Stimulated activated naive CD8-positive, alpha-beta T cell treated with anti-CD3 and anti-CD28 coated beads, Interleukin-15, Interleukin-2, amounts not matched to agents 100 U/mL and 50 U/mL, for 24 hours (primary cell): ENCODE measurements at regions not wholly inside any gene's neighbourhood (a gene's known extent, or its start where the extent isn't known, plus 50 kb on each side); places are given as distances from the start of the nearest gene placed in this dataset.
"Not testable (repeated sequence)": the region's sequence is repeated elsewhere in the genome, so short reads cannot be mapped to it uniquely, and the experiment has no call there.

Experiments
- ATAC-seq: fragments of 150-1000 bp; cut with Tn5 transposase; one replicate; pipeline ENCODE4 v1.10.0; 2021
- DNase-seq: peaks from one replicate; pipeline ENCODE4 v3.0.0; 2021

DNA sequence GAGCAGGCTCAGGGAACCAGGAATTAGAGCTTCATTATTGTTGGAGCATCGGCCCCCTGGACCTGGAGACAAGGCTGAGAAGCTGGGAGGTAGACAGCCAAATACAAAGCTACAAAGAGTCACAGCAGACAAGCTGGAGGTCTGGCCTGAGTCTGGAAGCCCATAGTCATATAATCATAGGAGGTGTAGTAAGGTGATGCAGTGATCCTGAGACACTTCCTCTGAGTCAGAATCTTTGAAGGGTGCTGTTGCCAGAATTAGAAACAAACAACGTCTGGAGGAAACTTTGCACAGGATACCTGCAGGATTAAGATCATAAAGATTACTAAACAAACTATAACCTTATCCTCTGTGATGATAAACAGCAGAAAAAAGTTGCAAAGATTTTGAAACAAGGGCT lies 213.8 kb downstream of the DSC3 start:
- DNase-seq (no peak), ATAC-seq (no peak)

DNA sequence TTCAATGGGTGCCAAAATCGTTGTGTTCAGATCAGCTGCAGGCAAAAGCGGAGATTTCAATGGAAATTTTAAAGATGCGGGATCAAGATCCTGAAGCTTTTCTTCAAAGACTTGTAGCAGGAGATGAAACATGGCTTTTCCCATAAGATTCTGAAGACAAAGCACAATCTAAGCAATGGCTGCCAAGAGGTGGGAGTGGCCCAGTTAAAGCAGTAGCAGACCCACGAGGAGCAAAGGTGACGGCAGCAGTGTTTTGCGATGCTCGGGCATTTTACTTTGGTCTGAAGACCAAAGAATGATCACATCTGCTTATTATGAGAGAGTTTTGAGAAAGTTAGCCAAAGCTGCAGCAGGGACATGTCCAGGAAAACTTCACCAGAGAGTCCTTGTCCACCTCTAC lies 222.9 kb downstream of the DSC3 start:
- no peak for DNase-seq

DNA sequence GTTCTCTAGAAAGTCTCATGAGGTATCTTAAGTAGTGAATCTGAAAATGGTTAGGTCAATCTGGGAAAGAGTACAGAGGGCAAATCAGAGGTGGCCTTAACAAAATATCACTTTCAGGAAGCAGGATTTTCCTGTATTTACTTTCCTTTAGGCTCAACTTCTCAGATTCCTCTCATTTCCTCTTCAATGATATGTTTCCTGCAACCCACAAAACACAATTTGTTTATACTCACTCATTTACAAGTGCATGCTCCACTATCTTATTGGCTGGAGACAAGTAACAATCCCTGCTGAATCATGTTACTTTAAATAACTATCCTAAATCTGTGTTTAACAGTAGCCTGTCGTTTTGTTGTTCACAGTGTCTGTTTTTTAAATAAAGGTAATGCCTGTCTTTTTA lies 228.1 kb downstream of the DSC3 start:
- ATAC-seq = no peak
- DNase-seq = no peak

More for the DNA sequence above, 222.9 kb downstream of the DSC3 start:
- ATAC-seq = no peak

DNA sequence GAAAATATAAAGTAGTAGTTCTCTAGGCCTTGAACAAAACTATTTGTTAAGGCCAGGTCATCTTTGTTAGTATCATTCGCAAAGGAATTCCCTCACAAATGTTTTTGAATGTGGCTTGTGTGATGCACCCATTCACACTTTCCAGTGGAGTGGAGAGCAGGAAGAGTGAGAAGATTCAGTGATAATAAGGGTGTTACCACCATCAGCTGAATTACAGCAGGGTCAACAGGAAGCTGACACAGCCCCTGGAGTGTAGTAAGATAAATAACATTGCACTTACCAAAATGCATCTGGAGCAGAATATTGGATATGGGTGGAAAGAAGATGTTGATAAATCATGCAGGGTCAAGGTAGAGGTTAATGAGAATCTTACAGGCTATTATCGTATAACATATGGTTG lies 231.0 kb downstream of the DSC3 start:
- no peak for ATAC-seq
- DNase-seq = no peak

DNA sequence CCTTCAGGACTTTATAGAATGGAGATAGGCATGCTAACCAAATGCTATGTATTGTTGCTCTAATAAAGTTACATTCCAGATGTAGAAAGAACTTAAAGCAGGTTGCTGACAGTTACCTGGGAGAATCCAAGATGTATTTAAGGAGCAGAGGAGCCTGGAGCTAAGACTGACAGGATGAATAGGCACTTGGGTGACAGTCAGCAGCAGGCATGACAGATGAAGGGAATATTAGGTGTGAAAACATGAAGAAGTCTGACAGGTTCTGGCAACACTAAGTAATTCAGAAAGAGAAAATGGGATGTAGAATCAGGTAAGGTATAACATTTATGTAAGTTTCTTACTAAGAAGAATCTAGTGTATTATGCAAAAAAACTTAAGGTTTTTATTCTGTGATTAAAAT lies 232.0 kb downstream of the DSC3 start:
- no peak for DNase-seq
- ATAC-seq = no peak

DNA sequence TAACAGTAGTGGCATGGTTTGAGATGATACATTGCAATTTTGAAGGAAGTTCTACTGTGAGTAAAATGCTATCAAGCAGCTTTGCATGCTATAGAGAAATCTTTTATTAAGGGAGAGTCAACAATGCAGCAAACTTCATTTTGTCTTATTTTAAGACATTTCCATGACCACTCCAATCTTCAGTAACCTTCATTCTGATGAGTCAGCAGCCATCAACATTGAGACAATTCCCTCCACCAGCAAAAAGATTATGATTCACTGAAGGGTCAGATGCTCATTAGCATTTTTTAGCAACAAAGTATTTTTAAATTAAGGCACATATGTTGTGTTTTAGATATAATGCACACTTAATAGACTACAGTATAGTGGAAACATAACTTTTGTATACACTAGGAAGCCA lies 235.7 kb downstream of the DSC3 start:
- ATAC-seq = no peak
- no peak for DNase-seq

DNA sequence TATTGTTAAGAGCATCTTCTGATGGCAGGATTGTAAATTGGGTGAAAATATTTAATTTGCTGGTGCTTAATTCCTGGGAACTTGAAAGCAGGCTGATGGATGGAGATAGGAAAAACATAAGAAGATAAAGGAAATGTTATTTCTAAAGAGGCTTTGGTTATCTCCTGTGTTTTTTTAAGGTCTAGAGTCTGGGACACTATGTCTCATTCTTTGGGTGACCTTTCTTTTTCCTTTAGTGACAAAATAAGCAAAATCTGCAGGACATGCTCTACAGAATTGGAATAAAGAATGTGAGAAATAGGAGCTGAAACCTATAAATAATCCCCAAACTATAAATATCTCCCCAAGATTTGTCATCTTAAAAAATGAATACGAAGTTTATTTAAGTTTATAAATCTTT lies 241.7 kb downstream of the DSC3 start:
- ATAC-seq (no peak), DNase-seq (no peak)

DNA sequence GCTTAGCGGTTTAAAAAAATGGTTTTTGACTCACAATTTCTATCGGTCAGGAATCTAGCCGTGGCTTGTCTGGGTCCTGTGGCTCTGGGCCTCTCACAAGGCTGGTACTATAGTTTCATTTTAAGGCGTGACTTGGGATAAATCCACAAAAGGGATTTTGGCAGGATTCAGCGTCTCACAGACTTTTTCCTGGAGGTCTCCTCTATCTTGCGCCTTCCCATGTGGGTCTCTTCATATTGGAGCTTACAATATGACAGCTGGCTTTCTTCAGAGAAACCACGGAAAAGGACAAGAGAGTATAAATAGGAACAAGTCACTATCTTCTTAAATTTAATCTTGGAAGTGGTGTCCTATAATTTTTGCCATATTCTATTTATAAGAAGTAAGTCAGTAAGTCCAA lies 250.5 kb downstream of the DSC3 start:
- DNase-seq = no peak
- no peak for ATAC-seq

DNA sequence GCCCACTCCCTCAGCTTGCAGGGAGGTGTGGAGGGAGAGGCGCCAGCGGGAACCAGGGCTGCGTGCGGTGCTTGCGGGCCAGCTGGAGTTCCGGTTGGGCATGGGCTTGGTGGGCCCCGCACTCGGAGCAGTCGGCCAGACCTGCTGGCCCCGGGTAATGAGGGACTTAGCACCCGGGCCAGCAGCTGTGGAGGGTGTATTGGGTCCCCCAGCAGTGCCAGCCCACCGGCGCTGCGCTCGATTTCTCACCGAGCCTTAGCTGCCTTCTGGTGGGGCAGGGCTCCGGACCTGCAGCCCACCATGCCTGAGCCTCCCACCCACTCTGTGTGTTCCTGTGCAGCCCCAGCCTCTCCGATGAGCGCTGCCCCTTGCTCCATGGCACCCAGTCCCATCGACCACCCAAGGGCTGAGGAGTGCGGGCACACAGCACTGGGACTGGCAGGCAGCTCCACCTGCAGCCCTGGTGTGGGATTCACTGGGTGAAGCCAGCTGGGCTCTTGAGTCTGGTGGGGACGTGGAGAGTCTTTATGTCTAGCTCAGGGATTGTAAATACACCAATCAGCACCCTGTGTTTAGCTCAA lies 254.0 kb downstream of the DSC3 start:
- ATAC-seq, DNase-seq: not testable (repeated sequence)

DNA sequence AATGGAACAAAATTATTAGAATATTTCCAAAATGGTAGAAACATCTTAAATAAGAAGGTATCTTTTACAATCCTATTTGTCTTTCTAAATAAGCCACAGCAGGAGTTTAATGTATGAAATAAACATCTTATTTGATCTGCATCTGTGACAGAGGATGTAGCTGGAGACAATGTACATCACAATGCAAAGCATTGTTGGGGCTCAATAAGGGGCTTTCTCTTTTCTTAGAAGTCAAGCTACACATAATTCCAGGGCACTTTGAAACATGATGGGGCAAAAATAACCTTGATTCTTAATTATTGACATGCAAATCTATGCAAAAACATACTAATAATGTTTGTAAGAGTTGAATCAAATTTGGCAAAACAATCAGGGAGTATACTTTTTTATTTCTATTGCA lies 255.1 kb downstream of the DSC3 start:
- ATAC-seq (no peak), DNase-seq (no peak)

DNA sequence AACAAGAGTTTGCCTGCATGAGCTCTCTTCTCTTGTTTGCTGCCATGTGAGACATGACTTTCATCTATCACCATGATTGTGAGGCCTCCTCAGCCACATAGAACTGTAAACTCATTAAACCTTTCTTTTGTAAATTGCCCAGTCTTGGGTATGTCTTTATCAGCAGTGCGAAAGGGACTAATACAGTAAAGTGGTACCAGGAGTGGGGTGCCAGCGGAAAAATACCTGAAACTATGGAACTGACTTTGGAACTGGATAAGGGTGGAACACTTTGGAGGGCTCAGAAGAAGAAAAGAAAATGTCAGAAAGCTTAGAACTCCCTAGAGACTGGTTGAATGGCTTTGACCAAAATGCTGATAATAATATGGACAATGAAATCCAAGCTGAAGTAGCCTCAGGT lies 260.9 kb downstream of the DSC3 start:
- no peak for DNase-seq
- ATAC-seq = no peak

DNA sequence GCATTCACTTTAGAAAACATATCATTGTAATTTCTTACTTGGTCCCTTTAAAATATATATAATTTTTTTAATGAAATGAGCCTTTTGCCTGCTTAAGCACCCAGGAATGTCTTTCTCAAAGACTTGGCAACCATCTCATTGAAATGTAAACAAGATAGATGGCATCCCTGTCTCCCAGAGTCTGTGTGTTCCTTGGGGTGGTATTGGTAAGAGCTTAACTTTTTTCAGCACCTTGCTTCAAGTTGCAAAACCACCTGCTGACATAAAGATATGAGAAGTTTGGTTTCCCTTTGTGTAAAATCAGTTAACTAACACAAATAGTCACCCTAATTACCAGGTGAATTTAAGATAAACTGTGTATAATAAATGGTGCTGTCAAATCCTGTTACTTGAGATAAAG lies 266.9 kb downstream of the DSC3 start:
- DNase-seq (no peak), ATAC-seq (no peak)

DNA sequence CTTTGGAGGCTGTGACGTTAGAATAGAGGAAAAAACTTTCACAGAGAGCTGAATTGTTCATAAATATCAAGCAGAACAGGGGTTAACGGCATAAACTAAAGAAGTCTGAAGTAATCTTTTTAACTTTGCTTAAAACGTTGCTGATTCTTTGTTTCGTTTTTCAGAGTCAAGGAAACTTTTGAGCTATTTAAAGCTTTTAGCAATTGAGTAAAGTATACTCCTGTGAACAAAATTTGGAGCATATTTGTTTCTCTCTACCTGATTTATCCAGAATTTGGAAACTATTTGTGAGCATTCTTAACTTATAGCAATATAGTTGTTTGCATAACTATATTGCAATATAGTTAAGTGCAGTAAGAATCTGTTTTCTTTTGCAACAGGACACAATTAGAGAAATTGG lies 270.4 kb downstream of the DSC3 start:
- ATAC-seq, DNase-seq: not testable (repeated sequence)

DNA sequence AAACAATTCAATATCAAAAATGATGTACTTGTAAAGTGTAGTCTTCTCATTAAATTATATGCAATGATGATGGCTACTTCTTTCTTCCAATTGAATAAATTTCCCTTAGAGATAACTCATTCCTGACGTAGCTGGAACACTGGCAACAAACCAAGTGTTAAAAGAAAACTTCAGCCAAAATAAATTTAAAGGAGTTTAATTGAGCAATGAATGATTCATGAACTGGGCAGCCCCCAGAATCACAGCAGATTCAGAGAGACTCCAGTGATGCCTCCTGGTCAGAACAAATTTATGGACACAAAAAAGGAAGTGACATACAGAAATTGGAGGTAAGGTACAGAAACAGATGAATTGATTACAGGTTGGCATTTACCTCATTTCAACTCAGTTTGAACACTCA lies 276.5 kb downstream of the DSC3 start:
- ATAC-seq (no peak), DNase-seq (no peak)

DNA sequence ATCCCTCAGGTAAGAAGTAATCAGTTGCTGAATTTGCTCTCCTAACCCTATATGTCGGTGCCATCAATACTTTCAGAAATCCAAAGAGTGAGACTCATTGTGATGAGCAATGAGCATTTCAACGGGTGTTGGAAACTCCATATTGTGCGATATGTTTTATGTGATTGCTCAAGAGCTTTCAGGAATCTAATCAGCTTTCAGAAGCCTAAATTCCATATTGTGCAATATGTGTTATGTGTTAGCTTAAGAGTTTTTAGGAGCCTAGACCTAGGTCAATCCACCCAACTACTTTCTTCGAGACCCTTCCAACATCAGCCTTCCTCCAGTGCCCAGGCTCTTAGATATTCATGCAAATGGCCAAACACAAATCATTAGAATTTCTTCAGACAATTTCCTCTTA lies 277.3 kb downstream of the DSC3 start:
- ATAC-seq (no peak), DNase-seq (no peak)

DNA sequence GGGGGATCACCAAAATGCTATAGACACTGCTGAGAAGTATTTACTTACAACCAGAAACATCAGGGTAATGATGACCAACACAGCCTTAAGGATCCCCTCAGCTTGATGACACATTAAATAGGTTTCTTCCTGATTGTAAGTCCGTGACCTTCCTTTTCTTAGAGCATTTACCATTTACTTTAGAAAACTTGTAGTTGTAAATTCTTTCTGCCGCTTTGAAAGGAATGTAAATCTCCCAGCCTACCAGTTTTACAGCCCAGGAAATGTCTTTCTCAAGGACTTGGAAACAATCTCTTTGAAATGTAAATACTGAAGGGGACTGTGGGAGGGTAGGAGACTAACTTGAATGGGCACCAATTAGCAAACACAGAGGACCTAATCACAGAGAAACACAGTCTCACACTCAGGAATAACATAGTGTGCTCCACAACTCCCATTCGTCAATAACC lies 278.6 kb downstream of the DSC3 start:
- no peak for ATAC-seq

DNA sequence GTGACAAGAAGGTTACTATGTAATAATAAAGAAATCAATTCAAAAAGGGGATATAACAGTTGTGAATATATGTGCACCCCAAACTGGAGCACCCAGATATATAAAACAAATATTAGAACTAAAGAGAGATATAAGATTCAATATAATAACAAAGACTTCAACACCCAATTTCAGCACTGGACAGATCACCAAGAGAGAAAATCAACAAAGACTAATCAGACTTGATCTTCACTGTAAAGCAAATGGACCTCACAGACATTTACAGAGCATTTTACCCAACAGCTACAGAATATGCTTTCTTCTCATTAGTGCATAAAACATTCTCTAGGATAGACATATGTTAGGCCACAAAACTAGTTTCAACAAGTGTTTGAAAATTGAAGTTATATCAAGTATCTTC lies 287.7 kb downstream of the DSC3 start:
- no peak for ATAC-seq
- DNase-seq = no peak

More for the DNA sequence above, 278.6 kb downstream of the DSC3 start:
- DNase-seq = no peak

DNA sequence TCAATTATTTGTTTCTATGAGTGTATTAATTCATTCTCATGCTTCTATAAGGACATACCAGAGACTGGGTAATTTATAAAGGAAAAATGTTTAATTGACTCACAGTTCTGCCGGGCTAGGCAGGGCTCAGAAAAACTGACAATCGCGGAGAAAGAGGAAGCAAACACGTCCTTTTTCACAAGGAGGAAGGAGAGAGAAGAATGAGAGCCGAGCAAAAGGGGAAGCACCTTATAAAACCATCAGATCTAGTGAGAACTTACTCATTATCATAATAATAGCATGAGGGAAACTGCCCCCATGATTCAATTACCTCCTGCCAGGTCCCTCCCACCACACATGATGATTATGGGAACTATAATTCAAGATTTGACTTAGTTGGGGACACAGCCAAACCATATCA lies 294.0 kb downstream of the DSC3 start:
- ATAC-seq = no peak
- no peak for DNase-seq

DNA sequence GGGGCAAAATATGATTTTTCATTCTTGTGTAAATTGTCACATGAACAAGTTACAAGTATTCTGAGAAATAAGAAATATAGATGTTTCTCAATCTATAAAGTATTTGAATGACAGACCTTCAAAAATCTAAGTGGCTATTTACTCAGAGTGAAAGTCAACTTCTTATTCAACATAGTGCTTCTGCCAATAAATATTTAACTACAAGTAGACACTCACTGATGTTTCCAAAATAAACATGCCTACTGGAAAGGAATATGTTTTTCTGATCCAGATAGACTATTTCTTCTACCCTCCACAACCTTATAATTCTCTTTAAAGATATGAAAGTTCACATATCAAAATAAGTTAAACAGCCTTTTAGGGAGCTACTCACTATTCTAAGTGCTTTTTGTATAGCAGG lies 296.3 kb downstream of the DSC3 start:
- ATAC-seq = no peak

DNA sequence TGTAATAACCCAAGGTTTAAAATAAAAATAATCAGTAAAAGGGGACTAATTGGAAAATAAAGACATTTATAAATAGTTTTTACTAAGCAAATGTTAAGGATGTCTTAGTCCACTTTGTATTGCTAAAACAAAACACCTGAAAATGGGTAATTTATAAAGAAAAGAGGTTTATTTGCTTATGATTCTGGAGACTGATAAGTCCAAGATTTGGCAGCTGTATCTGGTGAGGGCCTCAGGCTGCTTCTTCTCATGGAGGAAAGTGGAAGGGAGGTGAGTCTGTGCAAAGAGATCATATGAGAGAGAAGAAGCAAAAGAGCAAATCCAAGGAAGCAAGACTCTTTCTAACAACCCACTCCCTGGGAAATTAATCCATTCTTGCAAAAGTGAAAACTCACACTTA lies 299.5 kb downstream of the DSC3 start:
- ATAC-seq (no peak), DNase-seq (no peak)

More for the DNA sequence above, 296.3 kb downstream of the DSC3 start:
- DNase-seq = no peak

DNA sequence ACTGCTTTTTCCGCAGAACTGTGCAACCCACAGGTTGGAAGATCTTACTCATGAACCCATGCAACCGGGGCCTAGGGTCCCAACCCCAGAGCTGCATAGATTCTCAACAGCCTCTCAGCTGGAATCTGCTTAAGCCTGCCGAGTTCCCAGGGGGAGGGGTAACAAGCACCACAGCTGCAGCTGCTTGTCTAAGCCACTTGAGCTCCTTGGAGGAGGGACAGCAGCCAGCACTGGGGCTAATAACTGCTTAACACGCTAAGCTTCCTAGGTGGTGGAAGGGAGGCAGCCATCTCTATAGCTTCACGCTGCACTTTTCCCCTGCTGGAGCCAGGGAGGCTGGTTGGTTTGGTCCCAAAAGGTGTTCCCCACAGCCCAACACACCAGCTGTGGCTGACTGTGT lies 311.6 kb downstream of the DSC3 start:
- no peak for ATAC-seq
- DNase-seq = no peak

DNA sequence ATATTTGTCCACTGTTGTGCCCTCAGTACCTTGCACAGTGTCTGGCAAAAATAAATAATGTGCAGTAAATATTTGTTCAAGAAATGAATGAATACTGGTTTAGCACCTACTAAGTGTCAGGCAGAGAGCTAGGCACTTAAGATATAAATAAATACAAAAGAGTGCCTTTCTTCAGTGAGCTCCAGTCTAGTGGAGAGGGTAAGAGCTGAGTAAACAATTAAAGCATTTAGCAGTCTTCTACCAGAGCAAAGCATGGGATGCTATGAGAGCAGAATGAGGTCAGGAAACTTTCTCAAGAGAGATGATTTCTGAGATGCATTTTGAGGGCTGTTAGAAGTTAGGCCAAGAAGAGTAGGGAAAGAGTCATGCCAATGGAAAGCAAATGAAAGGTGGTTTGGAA lies 314.7 kb downstream of the DSC3 start:
- DNase-seq (no peak), ATAC-seq (no peak)

DNA sequence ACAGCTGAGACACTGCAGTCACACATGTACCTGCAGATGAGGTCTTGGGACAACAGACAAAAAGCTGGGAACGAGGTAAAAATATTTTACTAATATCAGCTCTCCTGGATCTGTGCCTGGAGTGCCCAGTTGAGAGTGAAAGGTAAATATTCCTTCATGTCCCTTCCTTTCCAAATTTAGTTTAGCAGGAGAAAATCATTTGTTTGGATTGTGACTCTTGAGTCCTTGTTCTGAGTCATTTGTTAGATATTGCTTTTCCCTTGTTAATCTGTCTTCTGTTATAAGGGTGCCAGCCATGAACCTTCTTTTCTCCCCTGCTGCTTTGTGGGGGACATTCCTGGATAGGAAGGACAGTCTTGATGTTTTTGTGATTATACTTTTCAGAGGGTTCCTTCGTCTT lies 329.2 kb downstream of the DSC3 start:
- ATAC-seq (no peak), DNase-seq (no peak)

DNA sequence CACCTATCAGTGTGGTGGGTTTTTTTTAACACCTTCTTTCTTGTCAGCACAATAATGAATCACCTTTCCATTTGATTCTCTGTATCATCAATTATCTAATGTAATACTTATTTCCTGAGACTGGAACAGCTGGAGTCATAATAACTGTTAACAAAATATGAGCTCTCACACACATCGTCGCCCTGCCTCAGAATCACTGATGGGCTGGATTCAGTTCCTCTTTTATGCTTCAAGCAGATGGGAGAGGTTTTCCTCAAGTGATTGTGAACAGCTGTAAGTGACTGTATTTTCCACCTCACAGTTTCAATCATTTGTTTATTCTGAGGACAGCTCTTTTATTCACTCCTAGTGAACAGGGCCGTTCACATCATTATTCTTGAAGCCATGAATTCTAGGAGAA lies 330.2 kb downstream of the DSC3 start:
- DNase-seq = no peak
- no peak for ATAC-seq

DNA sequence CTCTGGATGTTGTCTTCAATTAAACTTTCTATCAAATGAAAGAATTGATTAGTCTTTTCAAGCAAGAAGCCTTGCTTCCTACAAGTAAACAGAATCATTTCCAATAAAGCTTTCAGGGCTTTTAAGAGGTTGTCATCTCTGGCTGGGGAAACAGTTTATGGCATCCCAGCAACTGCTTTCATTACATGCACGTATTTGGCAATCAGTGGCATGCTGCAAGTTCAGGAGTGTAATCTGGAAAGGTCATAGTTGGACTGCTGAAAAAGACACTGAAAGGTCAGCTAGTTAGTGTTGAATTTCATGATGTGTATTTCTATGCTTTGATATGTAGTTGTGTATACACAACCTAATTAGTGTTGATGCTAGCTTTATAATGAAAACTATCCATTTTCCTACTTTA lies 332.9 kb downstream of the DSC3 start:
- ATAC-seq = no peak
- DNase-seq = no peak
